ENCODE measurements at regions not wholly inside any gene's neighbourhood (a gene's known extent, or its start where the extent isn't known, plus 50 kb on each side); places are given as distances from the start of the nearest gene placed in this dataset.

- TF ChIP-seq POLR2AphosphoS5 (IDR thresholded peaks at IDR 0.05; ENCODE audit: low read depth, low read length) (no peak), CTCF (IDR thresholded peaks at IDR 0.05) (no peak), SIN3A (IDR thresholded peaks at IDR 0.05; ENCODE audit: borderline replicate concordance, insufficient read depth, low read depth, low read length) (no peak)
Observed at GRCh38 chr15:35713733-35714132, 167.8 kb upstream of the DPH6 start.

All from Panc1 (cell line).